Transverse colon (tissue), 4 donors: ENCODE measurements at regions not wholly inside any gene's neighbourhood (a gene's known extent, or its start where the extent isn't known, plus 50 kb on each side); places are given as distances from the start of the nearest gene placed in this dataset.

Source experiments
- DNase-seq: peaks from one replicate; pipeline ENCODE4 v3.0.0-alpha.2; 2019
- H3K27ac ChIP-seq, 4 donors: fragments of 200-600 bp; sonication (generic); 2 replicates each; pipeline ENCODE4 v1.5.1; 2016 to 2018; ENCODE audit warnings: inconsistent platforms in 4 of 4
- H3K27me3 ChIP-seq: fragments of 200-600 bp; sonication (generic); 2 replicates; pipeline ENCODE4 v1.5.1; 2017; ENCODE audit warnings: inconsistent platforms
- H3K36me3 ChIP-seq, 4 donors: fragments of 200-600 bp; sonication (generic); 2 replicates each; pipeline ENCODE4 v1.5.1; 2017 to 2019; ENCODE audit warnings: inconsistent platforms in 4 of 4
- H3K4me1 ChIP-seq, 4 donors: fragments of 200-600 bp; sonication (generic); 2 replicates each; pipeline ENCODE4 v1.5.1; 2017 to 2020; ENCODE audit warnings: inconsistent platforms in 4 of 4
- H3K4me3 ChIP-seq, 4 donors: fragments of 200-600 bp; sonication (generic); 1 replicate in 1 of 4; 2 replicates in 3 of 4; pipeline versions ENCODE4 v1.5.1 to v1.6.1; 2017 to 2019; ENCODE audit warnings: inconsistent platforms in 4 of 4
- H3K9me3 ChIP-seq, 2 donors: fragments of 200-600 bp; sonication (generic); 2 replicates each; pipeline ENCODE4 v1.5.1; 2017 to 2019; ENCODE audit warnings: inconsistent platforms in 2 of 2
- CTCF ChIP-seq, 5 experiments: fragments of 200-600 bp in 3 of 5; fragments of 450-650 bp in 2 of 5; sonication (generic) in 3 of 5; IDR thresholded peaks; 1 replicate in 2 of 5; 2 replicates in 3 of 5; pipeline ENCODE4 v1.5.1; 2016 to 2017; ENCODE audit warnings: antibody characterized with exemption in 5 of 5, inconsistent platforms in 3 of 5, mild to moderate bottlenecking in 2 of 5, moderate library complexity in 1 of 5
- EP300 ChIP-seq: sonication (generic); formaldehyde crosslinking; IDR thresholded peaks from one replicate; pipeline ENCODE4 v1.6.1; 2017; ENCODE audit warnings: antibody characterized with exemption, low read depth
- POLR2A ChIP-seq: fragments of 450-650 bp; IDR thresholded peaks from one replicate; pipeline ENCODE4 v1.6.1; 2016; ENCODE audit warnings: antibody characterized with exemption, mild to moderate bottlenecking, moderate library complexity
- POLR2AphosphoS5 ChIP-seq, 3 donors: sonication (generic); formaldehyde crosslinking; IDR thresholded peaks; one replicate each; pipeline ENCODE4 v1.6.1; 2016; ENCODE audit warnings: antibody characterized with exemption in 3 of 3
- WGBS, 2 donors: methylation state at CpG; one replicate each; pipeline ENCODE4 v1.1.5; 2018; ENCODE audit warnings: low coverage in 1 of 2; 5-methylcytosine and 5-hydroxymethylcytosine counted together
- in situ Hi-C, 4 donors: fragments of 200-750 bp; cut with MboI; loops; one replicate each; pipeline versions ENCODE4 v1.15.0 to v1.15.1; 2017; ENCODE audit warnings: low sequenced_read_pairs in 3 of 4, low pct_ligation_motif_present in 1 of 4, low pct_unique_long_range_greater_than_20kb in 1 of 4
- intact Hi-C: fragments of 100-400 bp; cut with DNase I; formaldehyde crosslinking; loops from one replicate; pipeline ENCODE4 v1.15.1; 2023; ENCODE audit warnings: low total_unique reads

GRCh38 chr15:100781961-100782530 is 97.6 kb upstream of the ALDH1A3 start:
- Histone ChIP-seq H3K4me1 (no peaks in the 10 kb centered on the region), H3K27me3 (no peaks in the 10 kb centered on the region), H3K36me3 (no peaks in the 10 kb centered on the region), H3K9me3 (no peaks in the 10 kb centered on the region), H3K27ac (no peak overlapping the region), H3K4me3 (no peak overlapping the region)
- no peak for TF ChIP-seq POLR2AphosphoS5 (IDR thresholded peaks at IDR 0.05)
- DNase-seq: no peak
- 87 to 93% methylated on average over 4 to 5 of the region's 7 CpGs for WGBS, 2 donors
- in situ Hi-C loops (no loop called here), intact Hi-C loops (no loop called here)

GRCh38 chr15:100783291-100783690 is 96.3 kb upstream of the ALDH1A3 start:
- WGBS, 2 donors: 83% methylated on average over 2 to 7 of the region's 7 CpGs
- DNase-seq: no peak
- Histone ChIP-seq H3K27me3 (no peaks in the 10 kb centered on the region), H3K9me3 (no peaks in the 10 kb centered on the region), H3K27ac (no peak overlapping the region), H3K4me1 (no peaks in the 10 kb centered on the region), H3K36me3 (no peaks in the 10 kb centered on the region), H3K4me3 (no peak overlapping the region)
- intact Hi-C loops: no loop called here
- no peak for TF ChIP-seq EP300
- no peak for TF ChIP-seq POLR2A
- no peak for TF ChIP-seq POLR2AphosphoS5 (IDR thresholded peaks at IDR 0.05)
- no peak for TF ChIP-seq CTCF (IDR thresholded peaks at IDR 0.05)
- in situ Hi-C loops: no loop called here

GRCh38 chr15:100783760-100784492 is 95.7 kb upstream of the ALDH1A3 start:
- no peak overlapping the region for H3K27ac ChIP-seq
- H3K36me3 ChIP-seq: no peaks in the 10 kb centered on the region
- 83 to 84% methylated on average over 13 to 17 of the region's 17 CpGs for WGBS, 2 donors
- no peaks in the 10 kb centered on the region for H3K9me3 ChIP-seq
- TF ChIP-seq CTCF (IDR thresholded peaks at IDR 0.05): no peak
- TF ChIP-seq POLR2AphosphoS5 (IDR thresholded peaks at IDR 0.05): no peak
- TF ChIP-seq EP300: no peak
- no peak for TF ChIP-seq POLR2A
- intact Hi-C loops (no loop called here), in situ Hi-C loops (no loop called here)
- DNase-seq: no peak
- no peaks in the 10 kb centered on the region for H3K27me3 ChIP-seq
- H3K4me1 ChIP-seq: no peaks in the 10 kb centered on the region
- no peak overlapping the region for H3K4me3 ChIP-seq

- Histone ChIP-seq H3K4me1 (no peaks in the 10 kb centered on the region), H3K27me3 (no peaks in the 10 kb centered on the region), H3K4me3 (no peak overlapping the region), H3K9me3 (no peaks in the 10 kb centered on the region), H3K36me3 (no peaks in the 10 kb centered on the region), H3K27ac (no peak overlapping the region)
- in situ Hi-C loops (no loop called here), intact Hi-C loops (no loop called here)
- WGBS, 2 donors: 79 to 80% methylated on average over 5 to 10 of the region's 10 CpGs
- no peak for TF ChIP-seq CTCF (IDR thresholded peaks at IDR 0.05)
- TF ChIP-seq POLR2A: no peak
- no peak for TF ChIP-seq POLR2AphosphoS5 (IDR thresholded peaks at IDR 0.05)
- DNase-seq: no peak
Observed at GRCh38 chr15:100784493-100785180, 95.0 kb upstream of the ALDH1A3 start.
